Vagina (tissue), 2 donors: ENCODE measurements at regions not wholly inside any gene's neighbourhood (a gene's known extent, or its start where the extent isn't known, plus 50 kb on each side); places are given as distances from the start of the nearest gene placed in this dataset.

Experiments used
- DNase-seq, 2 donors: peaks; one replicate each; pipeline ENCODE4 v3.0.0-alpha.2; 2017; ENCODE audit errors: extremely low spot score in 2 of 2
- H3K27ac ChIP-seq: fragments of 200-600 bp; sonication (generic); one replicate; pipeline ENCODE4 v1.5.1; 2019
- H3K27me3 ChIP-seq: fragments of 200-600 bp; sonication (generic); one replicate; pipeline ENCODE4 v1.5.1; 2019
- H3K36me3 ChIP-seq, 2 donors: fragments of 200-600 bp; sonication (generic); one replicate each; pipeline ENCODE4 v1.5.1; 2017 to 2019
- H3K4me1 ChIP-seq: fragments of 200-600 bp; sonication (generic); one replicate; pipeline ENCODE4 v1.5.1; 2019
- H3K4me3 ChIP-seq, 2 donors: fragments of 200-600 bp; sonication (generic); 1 replicate in 1 of 2; 2 replicates in 1 of 2; pipeline ENCODE4 v1.5.1; 2016 to 2019
- H3K9me3 ChIP-seq: fragments of 200-600 bp; sonication (generic); one replicate; pipeline ENCODE4 v1.5.1; 2019
- POLR2A ChIP-seq, 2 donors: fragments of 450-650 bp; IDR thresholded peaks; one replicate each; pipeline ENCODE4 v1.6.1; 2017; ENCODE audit warnings: antibody characterized with exemption in 2 of 2, mild to moderate bottlenecking in 2 of 2, moderate library complexity in 2 of 2
- POLR2AphosphoS5 ChIP-seq, 2 donors: sonication (generic); formaldehyde crosslinking; IDR thresholded peaks; one replicate each; pipeline ENCODE4 v1.9.0; 2017; ENCODE audit warnings: antibody characterized with exemption in 2 of 2, mild to moderate bottlenecking in 2 of 2, low read depth in 1 of 2; ENCODE audit not compliant: insufficient read depth in 1 of 2
- intact Hi-C: fragments of 100-400 bp; cut with DNase I; formaldehyde crosslinking; loops from one replicate; pipeline ENCODE4 v1.15.1; 2023
- TF ChIP-seq, protein P1 (sequence below), 3 experiments: fragments of 450-650 bp in 2 of 3; fragments of 200-600 bp in 1 of 3; sonication (generic) in 1 of 3; IDR thresholded peaks; one replicate each; pipeline ENCODE4 v1.5.1; 2017 to 2019; ENCODE audit warnings: antibody characterized with exemption in 3 of 3, mild to moderate bottlenecking in 2 of 3, moderate library complexity in 2 of 3

DNA sequence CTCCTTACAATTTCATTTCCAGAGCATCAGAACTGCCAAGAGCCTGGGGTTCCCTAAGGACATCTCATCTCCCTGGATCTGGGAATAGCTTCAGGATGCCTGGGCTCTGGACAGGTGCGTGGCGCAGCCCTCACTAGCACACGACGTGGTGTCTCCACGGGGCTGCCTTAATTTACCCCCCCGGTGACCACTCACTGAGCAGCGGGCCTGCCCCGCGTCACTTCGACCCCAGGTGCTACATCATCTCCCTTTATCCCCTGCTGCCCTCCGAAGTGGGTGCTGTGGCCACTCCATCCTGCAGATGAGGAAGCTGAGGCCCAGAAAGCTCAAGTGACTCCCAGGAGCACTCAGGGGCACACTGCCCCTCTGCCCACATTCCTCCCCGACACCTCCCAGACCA lies 177.8 kb upstream of the SFSWAP start:
- Histone ChIP-seq H3K9me3 (no peaks in the 10 kb centered on the region), H3K4me1 (no peaks in the 10 kb centered on the region), H3K27ac (no peak overlapping the region), H3K4me3 (no peak overlapping the region), H3K36me3 (no peaks in the 10 kb centered on the region), H3K27me3 (no peaks in the 10 kb centered on the region)
- intact Hi-C loops, result no loop called here
- TF ChIP-seq, protein P1, sequence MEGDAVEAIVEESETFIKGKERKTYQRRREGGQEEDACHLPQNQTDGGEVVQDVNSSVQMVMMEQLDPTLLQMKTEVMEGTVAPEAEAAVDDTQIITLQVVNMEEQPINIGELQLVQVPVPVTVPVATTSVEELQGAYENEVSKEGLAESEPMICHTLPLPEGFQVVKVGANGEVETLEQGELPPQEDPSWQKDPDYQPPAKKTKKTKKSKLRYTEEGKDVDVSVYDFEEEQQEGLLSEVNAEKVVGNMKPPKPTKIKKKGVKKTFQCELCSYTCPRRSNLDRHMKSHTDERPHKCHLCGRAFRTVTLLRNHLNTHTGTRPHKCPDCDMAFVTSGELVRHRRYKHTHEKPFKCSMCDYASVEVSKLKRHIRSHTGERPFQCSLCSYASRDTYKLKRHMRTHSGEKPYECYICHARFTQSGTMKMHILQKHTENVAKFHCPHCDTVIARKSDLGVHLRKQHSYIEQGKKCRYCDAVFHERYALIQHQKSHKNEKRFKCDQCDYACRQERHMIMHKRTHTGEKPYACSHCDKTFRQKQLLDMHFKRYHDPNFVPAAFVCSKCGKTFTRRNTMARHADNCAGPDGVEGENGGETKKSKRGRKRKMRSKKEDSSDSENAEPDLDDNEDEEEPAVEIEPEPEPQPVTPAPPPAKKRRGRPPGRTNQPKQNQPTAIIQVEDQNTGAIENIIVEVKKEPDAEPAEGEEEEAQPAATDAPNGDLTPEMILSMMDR (IDR thresholded peaks at IDR 0.05), result no peak
- no peak for TF ChIP-seq POLR2AphosphoS5 (IDR thresholded peaks at IDR 0.05; ENCODE audit: insufficient read depth in 1 of 2, low read depth in 1 of 2)
- no peak for TF ChIP-seq POLR2A (IDR thresholded peaks at IDR 0.05)
- no peak for DNase-seq

- DNase-seq, result no peak
- no peaks in the 10 kb centered on the region for H3K4me1 ChIP-seq
- no peaks in the 10 kb centered on the region for H3K27me3 ChIP-seq
- H3K4me3 ChIP-seq, result no peak overlapping the region
- H3K27ac ChIP-seq, result no peak overlapping the region
- intact Hi-C loops, result no loop called here
- TF ChIP-seq, protein P1 (IDR thresholded peaks at IDR 0.05), result no peak
- TF ChIP-seq POLR2AphosphoS5 (IDR thresholded peaks at IDR 0.05; ENCODE audit: insufficient read depth in 1 of 2, low read depth in 1 of 2), result no peak
- no peak for TF ChIP-seq POLR2A (IDR thresholded peaks at IDR 0.05)
- no peaks in the 10 kb centered on the region for H3K36me3 ChIP-seq
- no peaks in the 10 kb centered on the region for H3K9me3 ChIP-seq
Observed at GRCh38 chr12:131535779-131536178, 175.1 kb upstream of the SFSWAP start.

- no peak for DNase-seq
- no peak overlapping the region for H3K27ac ChIP-seq
- no peaks in the 10 kb centered on the region for H3K27me3 ChIP-seq
- no peaks in the 10 kb centered on the region for H3K4me1 ChIP-seq
- intact Hi-C loops, result no loop called here
- no peaks in the 10 kb centered on the region for H3K9me3 ChIP-seq
- no peaks in the 10 kb centered on the region for H3K36me3 ChIP-seq
- TF ChIP-seq, protein P1 (IDR thresholded peaks at IDR 0.05), result no peak
- no peak for TF ChIP-seq POLR2A (IDR thresholded peaks at IDR 0.05)
- no peak for TF ChIP-seq POLR2AphosphoS5 (IDR thresholded peaks at IDR 0.05; ENCODE audit: insufficient read depth in 1 of 2, low read depth in 1 of 2)
- no peak overlapping the region for H3K4me3 ChIP-seq
Observed at GRCh38 chr12:131536337-131536736, 174.6 kb upstream of the SFSWAP start.

GRCh38 chr12:131536766-131537165 lies 174.1 kb upstream of the SFSWAP start:
- Histone ChIP-seq H3K4me3 (no peak overlapping the region), H3K4me1 (no peaks in the 10 kb centered on the region), H3K27ac (no peak overlapping the region), H3K27me3 (no peaks in the 10 kb centered on the region), H3K9me3 (no peaks in the 10 kb centered on the region), H3K36me3 (no peaks in the 10 kb centered on the region)
- intact Hi-C loops, result no loop called here
- no peak for DNase-seq
- TF ChIP-seq, protein P1 (IDR thresholded peaks at IDR 0.05), result no peak
- TF ChIP-seq POLR2AphosphoS5 (IDR thresholded peaks at IDR 0.05; ENCODE audit: insufficient read depth in 1 of 2, low read depth in 1 of 2) (no peak), POLR2A (IDR thresholded peaks at IDR 0.05) (no peak)

GRCh38 chr12:131537267-131537958 lies 173.5 kb upstream of the SFSWAP start:
- no peaks in the 10 kb centered on the region for H3K4me1 ChIP-seq
- no peak overlapping the region for H3K27ac ChIP-seq
- H3K36me3 ChIP-seq, result no peaks in the 10 kb centered on the region
- H3K27me3 ChIP-seq, result no peaks in the 10 kb centered on the region
- no peak for DNase-seq
- H3K4me3 ChIP-seq, result no peak overlapping the region
- intact Hi-C loops, result no loop called here
- TF ChIP-seq POLR2A (IDR thresholded peaks at IDR 0.05) (no peak), POLR2AphosphoS5 (IDR thresholded peaks at IDR 0.05; ENCODE audit: insufficient read depth in 1 of 2, low read depth in 1 of 2) (no peak)
- TF ChIP-seq, protein P1 (IDR thresholded peaks at IDR 0.05), result no peak
- H3K9me3 ChIP-seq, result no peaks in the 10 kb centered on the region
